ENCODE measurements at regions not wholly inside any gene's neighbourhood (a gene's known extent, or its start where the extent isn't known, plus 50 kb on each side); places are given as distances from the start of the nearest gene placed in this dataset.

DNA sequence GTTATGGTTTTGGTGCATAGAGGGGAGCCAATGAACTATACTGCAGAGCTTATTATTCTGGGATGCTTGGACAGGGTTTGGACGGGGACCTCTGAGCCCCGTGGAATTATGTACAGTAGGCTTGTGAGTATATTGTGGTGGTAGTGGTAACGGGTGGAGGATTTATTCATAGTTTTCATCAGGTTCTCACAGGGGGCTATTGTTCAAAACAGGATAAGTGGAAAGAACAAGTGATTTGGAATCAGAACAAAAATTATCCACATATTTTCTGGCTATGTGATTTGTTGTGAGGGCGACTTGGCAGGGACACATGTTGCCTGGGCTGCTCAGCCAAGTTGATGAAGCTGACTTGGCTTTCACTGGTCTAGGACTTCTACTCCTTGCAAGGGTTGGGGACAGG, 64.6 kb upstream of the ELOVL5 start:
- DNase-seq (ENCODE audit: low read depth in 2 of 2) = no peak

DNA sequence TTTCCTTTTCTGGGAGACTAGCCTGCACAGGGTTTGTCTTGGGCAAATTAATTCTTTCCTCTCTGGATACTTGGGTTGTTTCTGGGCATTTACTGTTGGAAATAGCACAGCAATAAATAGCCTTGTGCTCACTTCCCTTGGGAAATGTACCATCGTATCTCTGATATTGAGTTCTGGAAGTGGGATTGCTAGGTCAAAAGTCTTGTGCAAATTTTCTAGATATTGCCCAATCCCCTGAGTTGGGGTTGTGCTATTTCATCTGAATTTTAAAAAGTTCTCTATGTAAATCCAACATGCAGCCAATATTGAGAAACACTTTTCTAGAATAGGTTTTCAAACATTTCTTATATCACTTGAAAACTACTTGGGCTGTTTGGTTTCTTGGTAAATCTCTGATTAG, 64.0 kb upstream of the ELOVL5 start:
- no peak for DNase-seq (ENCODE audit: low read depth in 2 of 2)

DNA sequence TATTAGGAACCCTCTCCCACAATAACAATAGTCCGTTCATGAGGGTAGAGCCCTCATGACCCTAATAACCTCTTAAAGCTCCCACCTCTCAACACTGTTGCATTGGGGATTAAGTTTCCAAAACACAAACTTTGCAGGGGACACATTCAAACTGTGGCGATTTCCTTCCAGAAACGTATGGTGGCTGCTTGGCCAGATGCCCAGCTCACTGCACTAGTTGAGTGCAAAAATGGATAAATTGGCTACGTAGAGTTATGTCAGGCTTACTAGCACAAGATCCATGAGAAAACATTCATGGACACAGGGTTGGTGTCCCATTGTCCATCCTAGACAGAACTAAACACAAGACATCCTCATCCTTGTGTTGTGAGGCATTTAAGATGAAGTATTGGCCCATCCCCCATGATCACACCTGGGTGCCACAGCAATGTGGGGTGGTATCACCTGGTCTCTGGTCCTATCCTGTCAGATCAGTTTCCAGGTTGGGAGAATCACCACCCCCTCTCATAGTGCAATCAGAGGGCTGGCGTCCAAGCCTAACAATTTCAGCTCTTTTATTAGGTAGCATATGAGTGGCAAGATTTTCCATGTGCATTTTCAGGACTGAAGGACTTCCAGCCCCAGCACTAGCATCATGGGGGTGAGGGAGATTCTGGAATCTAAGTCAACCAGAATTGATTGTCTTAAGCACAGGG, 63.4 kb upstream of the ELOVL5 start:
- DNase-seq (ENCODE audit: low read depth in 2 of 2) = no peak

GRCh38 chr6:53411451-53411850, 62.7 kb upstream of the ELOVL5 start:
- no peak for DNase-seq (ENCODE audit: low read depth in 2 of 2)

DNA sequence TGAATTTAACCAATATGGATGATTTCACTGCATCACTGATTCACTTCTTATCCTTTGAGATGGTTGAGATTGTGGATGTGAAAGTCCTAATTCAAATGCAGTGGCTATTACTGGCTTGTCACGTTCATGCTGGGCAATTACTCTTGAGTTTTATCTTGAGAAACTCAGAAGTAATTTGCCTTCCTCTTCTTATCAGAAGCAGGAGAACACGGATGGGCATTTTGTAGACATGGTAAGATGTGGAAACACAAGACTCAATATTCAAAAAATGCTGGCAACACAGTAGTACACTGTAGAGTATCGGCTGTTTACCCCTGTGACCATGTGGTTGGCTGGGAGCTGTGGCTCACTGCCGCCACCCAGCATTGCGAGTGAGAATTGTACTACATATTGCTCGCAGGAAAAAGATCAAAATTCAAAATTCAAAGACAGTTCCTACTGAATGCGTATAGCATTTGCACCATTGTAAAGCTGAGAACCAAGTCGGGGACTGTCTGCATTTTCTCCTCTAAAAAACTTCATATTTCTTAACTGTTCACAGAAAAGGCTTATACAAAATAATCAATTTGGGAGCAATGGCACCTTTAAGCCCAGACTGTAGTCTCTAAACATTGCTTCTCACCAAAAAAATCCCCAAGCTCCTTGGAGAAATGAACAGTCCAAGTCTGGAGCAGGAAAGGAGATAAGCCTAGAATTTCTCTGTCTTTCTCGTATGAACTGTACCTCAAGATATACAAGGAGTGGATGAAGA, 61.9 kb upstream of the ELOVL5 start:
- peak; percentile 10 to 32 for DNase-seq (ENCODE audit: low read depth in 2 of 2)

GRCh38 chr6:53408826-53409225, 60.1 kb upstream of the ELOVL5 start:
- DNase-seq (ENCODE audit: low read depth in 2 of 2) = no peak

- no peak for DNase-seq (ENCODE audit: low read depth in 2 of 2)
Observed at GRCh38 chr6:53399027-53399344, 50.2 kb upstream of the ELOVL5 start.

DNA sequence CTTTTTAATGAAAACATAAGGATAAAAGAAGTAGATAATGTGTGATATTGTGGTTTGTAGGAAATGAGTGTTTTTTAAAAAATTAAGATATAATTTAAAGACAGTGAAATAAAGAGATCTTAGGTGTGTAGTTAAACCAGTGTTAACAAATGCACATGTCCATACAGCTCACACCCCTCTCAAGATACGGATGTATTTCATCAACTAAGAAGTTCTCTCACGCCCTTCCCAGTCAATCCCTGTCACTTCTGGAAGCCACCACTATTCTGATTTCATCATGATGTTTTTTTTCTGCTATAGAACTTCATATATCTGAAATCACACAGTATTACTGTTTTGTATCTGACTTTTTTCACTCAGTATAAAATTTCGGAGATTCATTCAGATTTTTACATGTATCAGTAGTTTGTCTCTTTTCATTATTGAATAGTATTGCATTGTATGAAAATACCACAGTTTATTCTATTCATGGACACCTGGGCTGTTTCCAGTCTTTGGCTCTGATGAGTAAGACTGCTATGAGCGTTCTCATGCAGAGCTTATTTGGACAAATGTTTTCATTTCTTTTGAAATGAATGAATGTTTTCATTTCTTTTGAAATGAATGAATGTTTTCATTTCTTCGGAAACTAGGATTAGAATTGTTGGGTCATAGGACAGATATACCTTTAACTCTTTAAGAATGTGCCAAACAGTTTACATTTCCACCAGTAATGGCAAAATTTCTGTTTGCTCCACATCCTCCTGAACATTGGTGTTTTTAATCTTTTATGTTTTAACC, 49.7 kb upstream of the ELOVL5 start:
- DNase-seq (ENCODE audit: low read depth in 2 of 2) = no peak
